H9 (cell line): ENCODE measurements at regions not wholly inside any gene's neighbourhood (a gene's known extent, or its start where the extent isn't known, plus 50 kb on each side); places are given as distances from the start of the nearest gene placed in this dataset.

Source experiments
- DNase-seq: peaks from one replicate; pipeline ENCODE4 v3.0.0-alpha.2; 2017
- H2AFZ ChIP-seq: one replicate; pipeline ENCODE4 v1.6.1; 2013; ENCODE audit warnings: mild to moderate bottlenecking, low read length, control low read depth, moderate library complexity
- H2AK5ac ChIP-seq: 2 replicates; pipeline ENCODE4 v1.6.1; 2013; ENCODE audit warnings: low read length, control low read depth, mixed read lengths; ENCODE audit not compliant: insufficient read length
- H2BK120ac ChIP-seq: one replicate; pipeline ENCODE4 v1.6.1; 2013; ENCODE audit warnings: low read depth, mild to moderate bottlenecking, low read length, control low read depth, inconsistent platforms; ENCODE audit not compliant: poor library complexity, severe bottlenecking
- H2BK12ac ChIP-seq: 2 replicates; pipeline ENCODE4 v1.6.1; 2013; ENCODE audit warnings: low read length, control low read depth, mixed read lengths, low read depth; ENCODE audit not compliant: insufficient read length
- H2BK15ac ChIP-seq: 2 replicates; pipeline ENCODE4 v1.6.1; 2013; ENCODE audit warnings: low read depth, low read length, control low read depth
- H2BK20ac ChIP-seq: one replicate; pipeline ENCODE4 v1.6.1; 2013; ENCODE audit warnings: low read depth, mild to moderate bottlenecking, low read length, control low read depth, inconsistent platforms; ENCODE audit not compliant: poor library complexity, severe bottlenecking
- H2BK5ac ChIP-seq: 2 replicates; pipeline ENCODE4 v1.6.1; 2013; ENCODE audit warnings: low read length, control low read depth, mixed read lengths; ENCODE audit not compliant: insufficient read length
- H3K14ac ChIP-seq: 2 replicates; pipeline ENCODE4 v1.6.1; 2013; ENCODE audit warnings: low read length, control low read depth; ENCODE audit not compliant: insufficient read depth
- H3K18ac ChIP-seq: 2 replicates; pipeline ENCODE4 v1.6.1; 2013; ENCODE audit warnings: low read depth, mild to moderate bottlenecking, mixed read lengths, low read length, control low read depth; ENCODE audit not compliant: insufficient read length
- H3K23ac ChIP-seq: 2 replicates; pipeline ENCODE4 v1.6.1; 2013; ENCODE audit warnings: low read length, control low read depth, mixed read lengths, low read depth; ENCODE audit not compliant: insufficient read length
- H3K23me2 ChIP-seq: 2 replicates; pipeline ENCODE4 v1.6.1; 2013; ENCODE audit warnings: low read depth, mild to moderate bottlenecking, mixed read lengths, low read length, control low read depth; ENCODE audit not compliant: insufficient read length, poor library complexity, severe bottlenecking
- H3K27ac ChIP-seq: 2 replicates; pipeline ENCODE4 v1.5.1; 2013; ENCODE audit warnings: low read length, control low read depth, mixed read lengths, low read depth; ENCODE audit not compliant: insufficient read length
- H3K27me3 ChIP-seq: 2 replicates; pipeline ENCODE4 v1.6.1; 2013; ENCODE audit warnings: low read length, control low read depth, inconsistent platforms; ENCODE audit not compliant: insufficient read depth
- H3K4ac ChIP-seq: 2 replicates; pipeline ENCODE4 v1.6.1; 2013; ENCODE audit warnings: low read depth, mild to moderate bottlenecking, control low read depth, inconsistent platforms, low read length, moderate library complexity
- H3K4me1 ChIP-seq: 2 replicates; pipeline ENCODE4 v1.6.1; 2013; ENCODE audit warnings: low read length, control low read depth, inconsistent platforms; ENCODE audit not compliant: insufficient read depth
- H3K4me2 ChIP-seq: 2 replicates; pipeline ENCODE4 v1.6.1; 2013; ENCODE audit warnings: low read length, control low read depth, mixed read lengths; ENCODE audit not compliant: insufficient read length, insufficient read depth
- H3K56ac ChIP-seq: 2 replicates; pipeline ENCODE4 v1.6.1; 2013; ENCODE audit warnings: low read depth, mild to moderate bottlenecking, mixed read lengths, low read length, control low read depth; ENCODE audit not compliant: insufficient read length
- H3K79me1 ChIP-seq: 2 replicates; pipeline ENCODE4 v1.6.1; 2013; ENCODE audit warnings: low read depth, mild to moderate bottlenecking, moderate library complexity, low read length, control low read depth, inconsistent platforms; ENCODE audit not compliant: insufficient read depth, poor library complexity, severe bottlenecking
- H3K79me2 ChIP-seq: 2 replicates; pipeline ENCODE4 v1.6.1; 2013; ENCODE audit warnings: low read length, control low read depth, inconsistent platforms; ENCODE audit not compliant: insufficient read depth
- H3K9ac ChIP-seq: 2 replicates; pipeline ENCODE4 v1.6.1; 2013; ENCODE audit warnings: low read length, control low read depth, mixed read lengths; ENCODE audit not compliant: insufficient read length; ENCODE audit errors: extremely low read depth
- H3K9me3 ChIP-seq: one replicate; pipeline ENCODE4 v1.6.1; 2013; ENCODE audit warnings: low read depth, low read length, inconsistent platforms; ENCODE audit not compliant: control insufficient read depth
- H3T11ph ChIP-seq: one replicate; pipeline ENCODE4 v1.6.1; 2013; ENCODE audit warnings: mild to moderate bottlenecking, low read length, control low read depth, inconsistent platforms
- H4K20me1 ChIP-seq: one replicate; pipeline ENCODE4 v1.6.1; 2013; ENCODE audit not compliant: control insufficient read depth, insufficient read length, insufficient read depth
- H4K5ac ChIP-seq: 2 replicates; pipeline ENCODE4 v1.6.1; 2013; ENCODE audit warnings: low read depth, mild to moderate bottlenecking, mixed read lengths, low read length, control low read depth; ENCODE audit not compliant: insufficient read length
- H4K8ac ChIP-seq: replicated peaks from 2 replicates; pipeline ENCODE4 v1.6.1; 2013; ENCODE audit warnings: low read length, control low read depth, mixed read lengths, low read depth; ENCODE audit not compliant: insufficient read length
- H4K91ac ChIP-seq: 2 replicates; pipeline ENCODE4 v1.6.1; 2013; ENCODE audit warnings: low read depth, mild to moderate bottlenecking, moderate library complexity, mixed read lengths, low read length, control low read depth; ENCODE audit not compliant: insufficient read length
- H3K27ac Mint-ChIP-seq, 3 experiments: 2 replicates in 2 of 3; 3 replicates in 1 of 3; pipeline ENCODE4 v1.8.0; 2020 to 2021; ENCODE audit warnings: mixed read lengths in 3 of 3, mild to moderate bottlenecking in 1 of 3, moderate library complexity in 1 of 3
- H3K27me3 Mint-ChIP-seq: 2 replicates; pipeline ENCODE4 v1.8.0; 2021; ENCODE audit warnings: low read depth, mild to moderate bottlenecking, moderate library complexity, mixed read lengths
- H3K36me3 Mint-ChIP-seq, 3 experiments: 2 replicates in 2 of 3; 3 replicates in 1 of 3; pipeline ENCODE4 v1.8.0; 2020 to 2021; ENCODE audit warnings: low read depth in 3 of 3, mixed read lengths in 3 of 3; ENCODE audit not compliant: insufficient read depth in 1 of 3
- H3K4me1 Mint-ChIP-seq, 2 experiments: 2 replicates each; pipeline ENCODE4 v1.8.0; 2020; ENCODE audit warnings: mixed read lengths in 2 of 2
- H3K4me3 Mint-ChIP-seq, 2 experiments: 2 replicates in 1 of 2; 3 replicates in 1 of 2; pipeline ENCODE4 v1.8.0; 2020 to 2021; ENCODE audit warnings: mild to moderate bottlenecking in 2 of 2, mixed read lengths in 2 of 2, moderate library complexity in 1 of 2
- H3K9me3 Mint-ChIP-seq, 2 experiments: 2 replicates in 1 of 2; 3 replicates in 1 of 2; pipeline ENCODE4 v1.8.0; 2020; ENCODE audit warnings: mild to moderate bottlenecking in 2 of 2, mixed read lengths in 2 of 2, moderate library complexity in 1 of 2
- CTCF ChIP-seq: fragments of 200-600 bp; sonication (generic); conservative IDR thresholded peaks from 3 replicates; pipeline ENCODE4 v1.8.0; 2021; ENCODE audit warnings: antibody characterized with exemption, mild to moderate bottlenecking
- WGBS: extraction: QIAGEN DNeasy Blood & Tissue Kit; methylation state at CpG from one replicate; pipeline ENCODE4 v1.1.7; 2013; ENCODE audit warnings: missing lambda C conversion rate, low lambda C conversion rate, mixed read lengths; ENCODE audit not compliant: insufficient read length; ENCODE audit errors: extremely low coverage; 5-methylcytosine and 5-hydroxymethylcytosine counted together

- no peaks in the 10 kb centered on the region for H3K9me3 ChIP-seq
- no peaks in the 10 kb centered on the region for H3K23me2 ChIP-seq
- H3K56ac ChIP-seq = no peak overlapping the region
- H2BK15ac ChIP-seq = no peak overlapping the region
- no peak for DNase-seq
- no peaks in the 10 kb centered on the region for H3K79me2 ChIP-seq
- peaks cover 6% of the 10 kb centered on the region in 2 experiments; a peak in 4 of 5 replicates for H3K9me3 Mint-ChIP-seq
- H3K18ac ChIP-seq = no peak overlapping the region
- H4K5ac ChIP-seq = no peak overlapping the region
- no peak overlapping the region for H3K9ac ChIP-seq
- no peak overlapping the region for H3K4me3 Mint-ChIP-seq
- H2BK5ac ChIP-seq = no peak overlapping the region
- H3K23ac ChIP-seq = no peak overlapping the region
- peaks cover 0 to 4% (median 2%) of the 10 kb centered on the region in 3 experiments; a peak in 1 of 7 replicates for H3K36me3 Mint-ChIP-seq
- H4K20me1 ChIP-seq = no peaks in the 10 kb centered on the region
- no peak overlapping the region for H2BK20ac ChIP-seq
- H2AFZ ChIP-seq = no peak overlapping the region
- H3K27ac ChIP-seq = no peak overlapping the region
- H3K27me3 ChIP-seq = no peaks in the 10 kb centered on the region
- no peak overlapping the region for H2AK5ac ChIP-seq
- no peak overlapping the region for H4K91ac ChIP-seq
- no peak overlapping the region for H3K4me2 ChIP-seq
- H3K4me1 Mint-ChIP-seq = no peaks in the 10 kb centered on the region
- no peak for TF ChIP-seq CTCF
- no peak overlapping the region for H2BK120ac ChIP-seq
- no peak overlapping the region for H4K8ac ChIP-seq
- no peak overlapping the region for H3K4ac ChIP-seq
- no peak overlapping the region for H2BK12ac ChIP-seq
- H3K27ac Mint-ChIP-seq = no peak overlapping the region
- H3K79me1 ChIP-seq = no peaks in the 10 kb centered on the region
- no peaks in the 10 kb centered on the region for H3K4me1 ChIP-seq
- H3K14ac ChIP-seq = no peak overlapping the region
- no CpG with 5 or more reads among the region's 5 CpGs for WGBS
- H3T11ph ChIP-seq = no peak overlapping the region
- peaks cover 2% of the 10 kb centered on the region; the same call in 1 of the 2 replicates for H3K27me3 Mint-ChIP-seq
These were observed 891.1 kb upstream of the AUTS2 start for GRCh38 chr7:68707159-68707558.
